H1 (cell line): ENCODE measurements at regions not wholly inside any gene's neighbourhood (a gene's known extent, or its start where the extent isn't known, plus 50 kb on each side); places are given as distances from the start of the nearest gene placed in this dataset.
A peak's percentile ranks its signal among the peaks of the same experiment; 100 is the strongest.

Source experiments
- CTCF ChIA-PET: fragments of 300-600 bp; sonication (Branson Sonifier 250); formaldehyde crosslinking; loops from one replicate; lab custom pipeline; 2021; ENCODE audit not compliant: partially characterized antibody; lab: Charles Lee
- POLR2A ChIA-PET: fragments of 300-600 bp; sonication (Branson Sonifier 250); formaldehyde crosslinking; loops from one replicate; lab custom pipeline; 2021; ENCODE audit warnings: inconsistent platforms; ENCODE audit not compliant: partially characterized antibody; lab: Charles Lee
- DNase-seq, 2 experiments: peaks; one replicate each; pipeline versions ENCODE4 v3.0.0 to v3.0.0-alpha.2; 2010 to 2022; ENCODE audit warnings: low spot score in 2 of 2, low read depth in 1 of 2, mixed read lengths in 1 of 2
- FAIRE-seq: peaks from 2 replicates; lab custom pipeline; 2011; peaks lifted over from hg19 to GRCh38; lab: Jason Lieb, UNC
- H2AFZ ChIP-seq: 2 replicates; pipeline ENCODE4 v1.8.1; 2012; ENCODE audit warnings: low read length, inconsistent platforms
- H2AK5ac ChIP-seq: 2 replicates; pipeline ENCODE4 v1.6.1; 2013; ENCODE audit warnings: low read depth, low read length
- H2BK120ac ChIP-seq: replicated peaks from 2 replicates; pipeline ENCODE3; 2013; ENCODE audit warnings: low read depth, low read length, inconsistent platforms
- H2BK12ac ChIP-seq: 2 replicates; pipeline ENCODE4 v1.6.1; 2013; ENCODE audit warnings: low read depth, low read length
- H2BK15ac ChIP-seq: 2 replicates; pipeline ENCODE4 v1.6.1; 2013; ENCODE audit warnings: low read length
- H2BK20ac ChIP-seq: 2 replicates; pipeline ENCODE4 v1.6.1; 2013; ENCODE audit warnings: low read length
- H2BK5ac ChIP-seq: 2 replicates; pipeline ENCODE4 v1.6.1; 2013; ENCODE audit warnings: low read depth, low read length
- H3K14ac ChIP-seq: 2 replicates; pipeline ENCODE4 v1.6.1; 2013; ENCODE audit warnings: inconsistent platforms; ENCODE audit not compliant: insufficient read length
- H3K18ac ChIP-seq: 2 replicates; pipeline ENCODE4 v1.6.1; 2013; ENCODE audit warnings: low read length; ENCODE audit errors: extremely low read depth
- H3K23ac ChIP-seq: 2 replicates; pipeline ENCODE4 v1.6.1; 2013; ENCODE audit warnings: inconsistent platforms; ENCODE audit not compliant: insufficient read length
- H3K23me2 ChIP-seq: 2 replicates; pipeline ENCODE4 v1.6.1; 2013; ENCODE audit warnings: low read depth, low read length
- H3K27ac ChIP-seq: 2 replicates; pipeline ENCODE4 v1.6.1; 2011; ENCODE audit warnings: low read depth, low read length, inconsistent platforms
- H3K27me3 ChIP-seq, 4 experiments: replicated peaks in 1 of 4; 1 replicate in 1 of 4; 2 replicates in 3 of 4; pipeline versions ENCODE4 v1.6.1 to v1.8.1; 2011 to 2013; ENCODE audit warnings: low read length in 3 of 4, mild to moderate bottlenecking in 3 of 4, inconsistent platforms in 2 of 4, mixed read lengths in 2 of 4, moderate library complexity in 1 of 4; ENCODE audit not compliant: control insufficient read depth in 3 of 4, insufficient read depth in 3 of 4; ENCODE audit errors: extremely low read depth in 1 of 4
- H3K36me3 ChIP-seq, 4 experiments: 2 replicates each; pipeline versions ENCODE4 v1.6.1 to v1.8.1; 2011 to 2013; ENCODE audit warnings: mild to moderate bottlenecking in 4 of 4, low read length in 3 of 4, moderate library complexity in 2 of 4, control low read depth in 1 of 4, inconsistent platforms in 1 of 4; ENCODE audit not compliant: insufficient read depth in 4 of 4, control insufficient read depth in 2 of 4
- H3K4ac ChIP-seq: replicated peaks from 2 replicates; pipeline ENCODE3; 2013; ENCODE audit warnings: low read length, low read depth, mixed read lengths, inconsistent platforms; ENCODE audit not compliant: insufficient read length
- H3K4me1 ChIP-seq, 4 experiments: replicated peaks in 1 of 4; 1 replicate in 1 of 4; 2 replicates in 3 of 4; pipeline versions ENCODE4 v1.6.1 to v1.8.1; 2011 to 2013; ENCODE audit warnings: low read length in 3 of 4, inconsistent platforms in 2 of 4, mixed read lengths in 1 of 4; ENCODE audit not compliant: insufficient read depth in 4 of 4, control insufficient read depth in 3 of 4
- H3K4me2 ChIP-seq, 2 experiments: 2 replicates each; pipeline versions ENCODE4 v1.6.1 to v1.8.1; 2011 to 2013; ENCODE audit warnings: low read depth in 2 of 2, low read length in 2 of 2, control low read depth in 1 of 2, inconsistent platforms in 1 of 2, mild to moderate bottlenecking in 1 of 2; ENCODE audit not compliant: insufficient read depth in 1 of 2
- H3K4me3 ChIP-seq, 4 experiments: fragments of 200-600, 300-600 bp in 1 of 4; sonication (generic), shearing (Covaris generic), sonication (Bioruptor Twin) in 1 of 4; 2 replicates each; pipeline versions ENCODE4 v1.5.1 to v1.8.1; 2011 to 2016; ENCODE audit warnings: low read length in 4 of 4, low read depth in 3 of 4, control low read depth in 2 of 4, inconsistent platforms in 2 of 4, mild to moderate bottlenecking in 2 of 4, mixed read lengths in 1 of 4, moderate library complexity in 1 of 4; ENCODE audit not compliant: insufficient read depth in 2 of 4; ENCODE audit errors: extremely low read depth in 1 of 4
- H3K56ac ChIP-seq: replicated peaks from 2 replicates; pipeline ENCODE3; 2013; ENCODE audit warnings: low read depth, mild to moderate bottlenecking, mixed read lengths, low read length, inconsistent platforms; ENCODE audit not compliant: insufficient read length
- H3K79me1 ChIP-seq: 2 replicates; pipeline ENCODE4 v1.6.1; 2013; ENCODE audit warnings: low read depth, low read length, control low read depth
- H3K79me2 ChIP-seq, 2 experiments: 2 replicates each; pipeline versions ENCODE4 v1.6.1 to v1.8.1; 2012 to 2013; ENCODE audit warnings: low read length in 2 of 2, mild to moderate bottlenecking in 2 of 2, inconsistent platforms in 1 of 2; ENCODE audit not compliant: insufficient read depth in 2 of 2, control insufficient read depth in 1 of 2
- H3K9ac ChIP-seq, 4 experiments: replicated peaks in 1 of 4; 1 replicate in 1 of 4; 2 replicates in 3 of 4; pipeline versions ENCODE4 v1.6.1 to v1.8.1; 2011 to 2013; ENCODE audit warnings: low read depth in 3 of 4, low read length in 3 of 4, control low read depth in 2 of 4, mild to moderate bottlenecking in 2 of 4, moderate library complexity in 2 of 4, inconsistent platforms in 1 of 4; ENCODE audit errors: extremely low read depth in 1 of 4
- H3K9me3 ChIP-seq, 2 experiments: 2 replicates each; pipeline versions ENCODE4 v1.6.1 to v1.8.1; 2012 to 2013; ENCODE audit warnings: mild to moderate bottlenecking in 2 of 2, moderate library complexity in 2 of 2, control low read depth in 1 of 2, inconsistent platforms in 1 of 2, low read depth in 1 of 2, low read length in 1 of 2, mixed read lengths in 1 of 2; ENCODE audit not compliant: insufficient read depth in 2 of 2
- H4K20me1 ChIP-seq, 2 experiments: replicated peaks in 1 of 2; 2 replicates each; pipeline versions ENCODE3 to v1.8.1; 2011 to 2013; ENCODE audit warnings: inconsistent platforms in 2 of 2, low read length in 2 of 2, mild to moderate bottlenecking in 1 of 2; ENCODE audit not compliant: insufficient read depth in 2 of 2, control insufficient read depth in 1 of 2
- H4K5ac ChIP-seq: 2 replicates; pipeline ENCODE4 v1.6.1; 2013; ENCODE audit warnings: low read length, low read depth, mixed read lengths, inconsistent platforms; ENCODE audit not compliant: insufficient read length
- H4K8ac ChIP-seq: 2 replicates; pipeline ENCODE4 v1.8.0; 2013; ENCODE audit warnings: mild to moderate bottlenecking, moderate library complexity, low read length, inconsistent platforms; ENCODE audit not compliant: insufficient read depth; ENCODE audit errors: extremely low read depth
- H4K91ac ChIP-seq: replicated peaks from 2 replicates; pipeline ENCODE3; 2013; ENCODE audit warnings: low read length, mixed read lengths, inconsistent platforms; ENCODE audit not compliant: insufficient read length
- BCL11A ChIP-seq, 2 experiments: IDR thresholded peaks; one replicate each; pipeline ENCODE4 v1.6.1; 2011; ENCODE audit warnings: low read depth in 2 of 2, low read length in 2 of 2, mild to moderate bottlenecking in 2 of 2
- CREB1 ChIP-seq: IDR thresholded peaks from 2 replicates; pipeline ENCODE4 v1.6.1; 2012; ENCODE audit warnings: inconsistent platforms
- CTBP2 ChIP-seq: IDR thresholded peaks from 2 replicates; pipeline ENCODE4 v1.7.0; 2011; ENCODE audit warnings: borderline replicate concordance, mild to moderate bottlenecking, moderate library complexity, mixed read lengths, low read length; ENCODE audit not compliant: insufficient read depth, insufficient read length
- EGR1 ChIP-seq: IDR thresholded peaks from 2 replicates; pipeline ENCODE4 v1.6.1; 2011; ENCODE audit warnings: low read depth, low read length, borderline replicate concordance
- EP300 ChIP-seq, 2 experiments: IDR thresholded peaks; 1 replicate in 1 of 2; 2 replicates in 1 of 2; pipeline ENCODE4 v1.6.1; 2011 to 2012; ENCODE audit warnings: low read depth in 2 of 2, low read length in 2 of 2, mild to moderate bottlenecking in 2 of 2, borderline replicate concordance in 1 of 2, inconsistent platforms in 1 of 2, moderate library complexity in 1 of 2
- FOSL1 ChIP-seq: IDR thresholded peaks from 2 replicates; pipeline ENCODE4 v1.6.1; 2011; ENCODE audit warnings: mild to moderate bottlenecking, low read depth, low read length, moderate library complexity; ENCODE audit not compliant: insufficient read depth
- GTF2F1 ChIP-seq: IDR thresholded peaks from 2 replicates; pipeline ENCODE4 v1.6.1; 2012; ENCODE audit warnings: low read depth, low read length, improper control_type of control experiment, borderline replicate concordance
- HDAC6 ChIP-seq: IDR thresholded peaks from one replicate; pipeline ENCODE4 v1.7.1; 2012; ENCODE audit warnings: low read depth, mild to moderate bottlenecking, inconsistent platforms, low read length, moderate library complexity
- KDM1A ChIP-seq: fragments of 200-600, 300-600 bp; sonication (generic); IDR thresholded peaks from 2 replicates; pipeline ENCODE4 v1.7.1; 2016; ENCODE audit warnings: mild to moderate bottlenecking, low read length, borderline replicate concordance
- RXRA ChIP-seq: IDR thresholded peaks from 2 replicates; pipeline ENCODE4 v1.6.1; 2011; ENCODE audit warnings: low read depth, mild to moderate bottlenecking, low read length, moderate library complexity; ENCODE audit not compliant: insufficient read depth
- YY1 ChIP-seq: IDR thresholded peaks from 2 replicates; pipeline ENCODE4 v1.6.1; 2011; ENCODE audit warnings: low read depth, mild to moderate bottlenecking, low read length
- WGBS, 2 experiments: shearing (Covaris generic) in 1 of 2; methylation state at CpG; one replicate each; pipeline versions ENCODE4 v1.1.6 to v1.1.7; 2013 to 2015; ENCODE audit warnings: low lambda C conversion rate in 2 of 2, mixed read lengths in 2 of 2, inconsistent platforms in 1 of 2, low coverage in 1 of 2, missing lambda C conversion rate in 1 of 2; ENCODE audit not compliant: insufficient replicate concordance in 2 of 2, insufficient coverage in 1 of 2, insufficient read length in 1 of 2; ENCODE audit errors: extremely low coverage in 1 of 2, missing lambda C conversion rate in 1 of 2; 5-methylcytosine and 5-hydroxymethylcytosine counted together
- TF ChIP-seq, protein P1 (sequence below): IDR thresholded peaks from 2 replicates; pipeline ENCODE4 v1.6.1; 2012; ENCODE audit warnings: inconsistent platforms

DNA sequence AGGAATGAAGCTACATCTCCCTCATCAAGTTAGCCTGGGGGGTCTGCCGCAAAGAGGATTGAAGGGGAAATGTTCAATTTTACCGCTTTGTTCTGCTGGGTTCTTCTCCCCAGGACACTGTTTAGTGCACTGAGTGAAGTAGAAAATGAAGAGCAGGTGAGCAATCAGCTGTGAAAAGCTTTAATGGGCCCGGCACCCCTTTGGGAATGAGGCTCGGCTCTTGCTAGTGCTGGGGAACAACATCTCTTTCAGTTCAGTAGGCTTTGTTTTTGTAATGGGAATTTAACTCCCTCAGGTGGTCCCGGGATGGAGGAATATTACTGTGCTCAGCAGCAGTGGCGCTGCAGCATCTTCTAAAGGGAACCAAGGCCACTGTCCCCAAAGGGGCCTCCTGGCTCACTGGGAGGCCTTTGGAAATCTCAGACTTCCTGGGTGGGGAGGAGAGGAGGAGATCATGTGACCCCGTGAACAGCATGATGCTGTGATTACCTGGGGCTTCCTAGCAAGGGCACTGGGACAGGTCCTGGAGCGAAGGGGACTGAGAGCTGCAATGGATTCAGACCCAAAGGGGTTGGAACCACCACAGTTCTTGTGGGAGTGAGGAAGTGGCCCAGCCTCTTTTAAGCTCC is 85.2 kb upstream of the MAX start:
- no peak overlapping the region for H2AFZ ChIP-seq
- CTCF ChIA-PET = interaction anchor here (0.5 to 3.5 kb wide), 6 partner anchors 15 to 773 kb away, joined by 3 to 13 read pairs (median 5); no protein-coding TSS in a partner anchor
- peak; percentile 52 for FAIRE-seq
- no peak for TF ChIP-seq CTBP2
- TF ChIP-seq, protein P1, sequence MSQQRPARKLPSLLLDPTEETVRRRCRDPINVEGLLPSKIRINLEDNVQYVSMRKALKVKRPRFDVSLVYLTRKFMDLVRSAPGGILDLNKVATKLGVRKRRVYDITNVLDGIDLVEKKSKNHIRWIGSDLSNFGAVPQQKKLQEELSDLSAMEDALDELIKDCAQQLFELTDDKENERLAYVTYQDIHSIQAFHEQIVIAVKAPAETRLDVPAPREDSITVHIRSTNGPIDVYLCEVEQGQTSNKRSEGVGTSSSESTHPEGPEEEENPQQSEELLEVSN = no peak
- no peak for TF ChIP-seq KDM1A
- TF ChIP-seq EP300 (IDR thresholded peaks at IDR 0.05; ENCODE audit: borderline replicate concordance in 1 of 2, low read depth in 2 of 2, low read length in 2 of 2) = no peak
- TF ChIP-seq HDAC6 = no peak
- no peak for TF ChIP-seq BCL11A (IDR thresholded peaks at IDR 0.05; ENCODE audit: low read depth in 2 of 2, low read length in 2 of 2)
- no peak for TF ChIP-seq RXRA
- 0 out of 2 replicates have a peak, but pooled peaks have one; percentile 40 for TF ChIP-seq YY1
- no peak for TF ChIP-seq GTF2F1
- no peak for TF ChIP-seq FOSL1
- TF ChIP-seq EGR1 = no peak
- no peak for TF ChIP-seq CREB1

More for the DNA sequence above, 85.2 kb upstream of the MAX start:
- H3K56ac ChIP-seq = no peak overlapping the region
- 21% methylated on average over 8 of the region's 8 CpGs; no CpG with 5 or more reads in 1 of the 2 experiments for WGBS, 2 experiments
- H3K18ac ChIP-seq = peak overlapping the region; percentile 40; the same call in 1 of the 2 replicates
- peak in 1 of 2 experiments; percentile 27 for DNase-seq
- no peaks in the 10 kb centered on the region for H4K20me1 ChIP-seq
- H2BK120ac ChIP-seq = no peak overlapping the region
- H2BK5ac ChIP-seq = 0 out of 2 replicates have a peak overlapping the region, but pooled peaks have one; percentile 84
- no peak overlapping the region for H3K9ac ChIP-seq
- no peaks in the 10 kb centered on the region for H3K79me1 ChIP-seq
- POLR2A ChIA-PET = no interaction called here
- no peaks in the 10 kb centered on the region for H3K9me3 ChIP-seq
- H4K91ac ChIP-seq = peak overlapping the region; percentile 68
- H2BK15ac ChIP-seq = no peak overlapping the region
- H3K4me1 ChIP-seq = peaks cover 3 to 20% (median 10%) of the 10 kb centered on the region in 4 experiments
- H3K4me2 ChIP-seq = peak overlapping the region; percentile 42 to 51
- no peak overlapping the region for H3K23ac ChIP-seq
- peak overlapping the region; percentile 51; the same call in 1 of the 2 replicates for H2BK20ac ChIP-seq
- no peak overlapping the region for H2BK12ac ChIP-seq
- H2AK5ac ChIP-seq = no peak overlapping the region
- H4K5ac ChIP-seq = no peak overlapping the region
- peak overlapping the region in 1 of 4 experiments; percentile 8; a peak in 1 of 8 replicates for H3K4me3 ChIP-seq
- H4K8ac ChIP-seq = no peak overlapping the region; the same call in 1 of the 2 replicates
- H3K27ac ChIP-seq = no peak overlapping the region
- H3K4ac ChIP-seq = no peak overlapping the region
- H3K23me2 ChIP-seq = no peaks in the 10 kb centered on the region
- H3K36me3 ChIP-seq = no peaks in the 10 kb centered on the region
- H3K27me3 ChIP-seq = no peaks in the 10 kb centered on the region; a peak in 2 of 7 replicates
- no peaks in the 10 kb centered on the region for H3K79me2 ChIP-seq
- no peak overlapping the region for H3K14ac ChIP-seq
